B cell (primary cell): ENCODE measurements at regions not wholly inside any gene's neighbourhood (a gene's known extent, or its start where the extent isn't known, plus 50 kb on each side); places are given as distances from the start of the nearest gene placed in this dataset.

ENCODE experiments used
- ATAC-seq: fragments of 200-7000 bp; cut with Tn5 transposase; one replicate; pipeline ENCODE4 v1.10.0; 2021; ENCODE audit warnings: low read depth, mild to moderate bottlenecking, moderate number of reproducible peaks, moderate library complexity
- CTCF ChIA-PET: fragments of 350-600 bp; sonication (Branson Sonifier 250); formaldehyde crosslinking; loops from one replicate; lab custom pipeline; 2021; ENCODE audit warnings: antibody characterized with exemption, inconsistent platforms; lab: Charles Lee
- POLR2A ChIA-PET: fragments of 350-600 bp; sonication (Branson Sonifier 250); formaldehyde crosslinking; loops from one replicate; lab custom pipeline; 2021; ENCODE audit warnings: antibody characterized with exemption; lab: Charles Lee
- DNase-seq: peaks from one replicate; pipeline ENCODE4 v3.0.0; 2013
- H2AFZ ChIP-seq: 2 replicates; pipeline ENCODE4 v1.6.1; 2012; ENCODE audit warnings: mild to moderate bottlenecking, low read depth, low read length; ENCODE audit not compliant: insufficient read depth, poor library complexity, severe bottlenecking
- H3K27ac ChIP-seq, 2 donors: 1 replicate in 1 of 2; 2 replicates in 1 of 2; pipeline ENCODE4 v1.5.1; 2012 to 2013; ENCODE audit warnings: low read length in 2 of 2, mild to moderate bottlenecking in 2 of 2, moderate library complexity in 1 of 2
- H3K27me3 ChIP-seq, 4 experiments: fragments of 200-600 bp in 1 of 4; sonication (generic) in 1 of 4; replicated peaks in 1 of 4; 1 replicate in 2 of 4; 2 replicates in 2 of 4; pipeline versions ENCODE4 v1.6.1 to v1.7.0; 2013 to 2016; ENCODE audit warnings: low read length in 3 of 4, mild to moderate bottlenecking in 2 of 4, mixed read lengths in 1 of 4, moderate library complexity in 1 of 4; ENCODE audit not compliant: insufficient read depth in 4 of 4, control insufficient read depth in 3 of 4; ENCODE audit errors: control extremely low read depth in 1 of 4
- H3K36me3 ChIP-seq, 2 experiments: replicated peaks in 1 of 2; 1 replicate in 1 of 2; 2 replicates in 1 of 2; pipeline versions ENCODE4 v1.6.1 to v1.7.1; 2013; ENCODE audit warnings: low read length in 1 of 2; ENCODE audit not compliant: insufficient read depth in 2 of 2, control insufficient read depth in 1 of 2; ENCODE audit errors: control extremely low read depth in 1 of 2, extremely low read depth in 1 of 2
- H3K4me1 ChIP-seq, 2 donors: fragments of 200-600 bp in 1 of 2; sonication (generic) in 1 of 2; 1 replicate in 1 of 2; 2 replicates in 1 of 2; pipeline versions ENCODE4 v1.5.1 to v1.6.1; 2013 to 2017; ENCODE audit warnings: low read length in 2 of 2; ENCODE audit not compliant: control insufficient read depth in 2 of 2, insufficient read depth in 2 of 2
- H3K4me2 ChIP-seq: replicated peaks from 2 replicates; pipeline ENCODE3; 2012; ENCODE audit warnings: mild to moderate bottlenecking, low read depth, low read length; ENCODE audit not compliant: poor library complexity, severe bottlenecking
- H3K4me3 ChIP-seq, 5 experiments: fragments of 200-600 bp in 1 of 5; sonication (generic) in 1 of 5; 1 replicate in 3 of 5; 2 replicates in 2 of 5; pipeline versions ENCODE4 v1.5.1 to v1.7.0; 2011 to 2016; ENCODE audit warnings: low read length in 4 of 5, mild to moderate bottlenecking in 4 of 5, low read depth in 2 of 5, control low read depth in 1 of 5, moderate library complexity in 1 of 5; ENCODE audit not compliant: insufficient read depth in 1 of 5; ENCODE audit errors: control extremely low read depth in 1 of 5, extremely low read depth in 1 of 5
- H3K79me2 ChIP-seq: fragments of 200-600 bp; sonication (generic); one replicate; pipeline ENCODE4 v1.6.0; 2016; ENCODE audit warnings: low read length; ENCODE audit not compliant: control insufficient read depth, insufficient read depth
- H3K9ac ChIP-seq: fragments of 200-600 bp; sonication (generic); 2 replicates; pipeline ENCODE4 v1.6.1; 2017; ENCODE audit warnings: mild to moderate bottlenecking, low read length, moderate library complexity
- H3K9me3 ChIP-seq, 3 donors: one replicate each; pipeline versions ENCODE4 v1.6.1 to v1.7.1; 2013; ENCODE audit warnings: low read length in 2 of 3; ENCODE audit not compliant: control insufficient read depth in 2 of 3, insufficient read depth in 1 of 3; ENCODE audit errors: control extremely low read depth in 1 of 3
- H4K20me1 ChIP-seq: 2 replicates; pipeline ENCODE4 v1.6.0; 2012; ENCODE audit warnings: mild to moderate bottlenecking, low read length; ENCODE audit not compliant: insufficient read depth, control insufficient read depth, poor library complexity, severe bottlenecking
- H3K27ac Mint-ChIP-seq: one replicate; pipeline ENCODE4 v1.8.0; 2021; ENCODE audit warnings: mixed read lengths
- H3K27me3 Mint-ChIP-seq: one replicate; pipeline ENCODE4 v1.8.0; 2021; ENCODE audit warnings: mixed read lengths
- H3K4me1 Mint-ChIP-seq: one replicate; pipeline ENCODE4 v1.8.0; 2021; ENCODE audit warnings: mixed read lengths
- H3K4me3 Mint-ChIP-seq: one replicate; pipeline ENCODE4 v1.8.0; 2021; ENCODE audit warnings: mixed read lengths
- H3K9me3 Mint-ChIP-seq: one replicate; pipeline ENCODE4 v1.8.0; 2022; ENCODE audit warnings: mixed read lengths; ENCODE audit not compliant: insufficient read depth
- EZH2 ChIP-seq: IDR thresholded peaks from 2 replicates; pipeline ENCODE4 v1.6.1; 2012; ENCODE audit warnings: borderline replicate concordance, low read depth, mild to moderate bottlenecking, moderate library complexity, low read length; ENCODE audit not compliant: insufficient read depth, poor library complexity, severe bottlenecking
- WGBS: methylation state at CpG from one replicate; pipeline ENCODE4 v1.1.5; 2013; ENCODE audit warnings: missing lambda C conversion rate; ENCODE audit not compliant: insufficient coverage; 5-methylcytosine and 5-hydroxymethylcytosine counted together
- intact Hi-C: fragments of 100-400 bp; cut with micrococcal nuclease; formaldehyde crosslinking; loops from one replicate; pipeline ENCODE4 v1.10.0; 2022
- TF ChIP-seq, protein P1 (sequence below): fragments of 200-600 bp; IDR thresholded peaks from one replicate; pipeline ENCODE4 v1.8.0; 2022; ENCODE audit warnings: antibody characterized with exemption, mild to moderate bottlenecking

DNA sequence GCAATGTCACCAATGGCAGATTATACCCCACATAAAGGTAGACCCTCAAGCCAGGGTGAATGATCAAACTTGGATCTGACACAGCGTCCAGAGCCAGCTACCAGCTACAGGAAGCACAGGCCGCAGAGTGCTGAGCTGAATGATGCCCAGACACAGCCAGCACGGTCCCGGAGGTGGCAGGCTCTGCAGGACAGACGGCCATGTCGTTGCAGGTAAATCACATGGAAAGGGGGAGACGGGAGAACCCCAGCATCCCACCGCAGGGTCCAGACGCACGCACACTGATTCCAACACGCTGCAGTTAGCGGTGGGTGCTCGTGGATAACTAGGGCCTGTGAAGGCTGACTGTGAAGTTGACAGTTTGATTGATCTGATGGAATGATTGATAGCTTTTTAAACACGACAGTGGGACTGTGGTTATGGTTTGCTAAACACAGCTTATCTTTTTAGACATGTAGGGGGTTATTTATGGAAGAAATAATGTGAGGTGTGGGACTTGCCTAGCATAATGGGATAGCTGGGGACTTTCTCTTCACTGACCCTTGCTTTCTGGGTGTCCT lies 228.5 kb downstream of the ERMARD start:
- Histone ChIP-seq H4K20me1 (no peaks in the 10 kb centered on the region), H3K9me3 (no peaks in the 10 kb centered on the region), H2AFZ (no peak overlapping the region), H3K4me3 (no peak overlapping the region), H3K4me1 (no peaks in the 10 kb centered on the region), H3K9ac (no peak overlapping the region), H3K4me2 (no peak overlapping the region), H3K36me3 (no peaks in the 10 kb centered on the region), H3K27me3 (no peaks in the 10 kb centered on the region), H3K27ac (no peak overlapping the region), H3K79me2 (no peaks in the 10 kb centered on the region)
- ChIA-PET CTCF (no interaction called here), POLR2A (no interaction called here)
- H3K4me1 Mint-ChIP-seq = no peaks in the 10 kb centered on the region
- no peak for ATAC-seq
- TF ChIP-seq EZH2 = no peak
- TF ChIP-seq, protein P1, sequence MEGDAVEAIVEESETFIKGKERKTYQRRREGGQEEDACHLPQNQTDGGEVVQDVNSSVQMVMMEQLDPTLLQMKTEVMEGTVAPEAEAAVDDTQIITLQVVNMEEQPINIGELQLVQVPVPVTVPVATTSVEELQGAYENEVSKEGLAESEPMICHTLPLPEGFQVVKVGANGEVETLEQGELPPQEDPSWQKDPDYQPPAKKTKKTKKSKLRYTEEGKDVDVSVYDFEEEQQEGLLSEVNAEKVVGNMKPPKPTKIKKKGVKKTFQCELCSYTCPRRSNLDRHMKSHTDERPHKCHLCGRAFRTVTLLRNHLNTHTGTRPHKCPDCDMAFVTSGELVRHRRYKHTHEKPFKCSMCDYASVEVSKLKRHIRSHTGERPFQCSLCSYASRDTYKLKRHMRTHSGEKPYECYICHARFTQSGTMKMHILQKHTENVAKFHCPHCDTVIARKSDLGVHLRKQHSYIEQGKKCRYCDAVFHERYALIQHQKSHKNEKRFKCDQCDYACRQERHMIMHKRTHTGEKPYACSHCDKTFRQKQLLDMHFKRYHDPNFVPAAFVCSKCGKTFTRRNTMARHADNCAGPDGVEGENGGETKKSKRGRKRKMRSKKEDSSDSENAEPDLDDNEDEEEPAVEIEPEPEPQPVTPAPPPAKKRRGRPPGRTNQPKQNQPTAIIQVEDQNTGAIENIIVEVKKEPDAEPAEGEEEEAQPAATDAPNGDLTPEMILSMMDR = no peak
- H3K27me3 Mint-ChIP-seq = peaks cover 5% of the 10 kb centered on the region
- no peak for DNase-seq
- no peaks in the 10 kb centered on the region for H3K9me3 Mint-ChIP-seq
- no peak overlapping the region for H3K27ac Mint-ChIP-seq
- 89% methylated on average over 14 of the region's 14 CpGs for WGBS
- H3K4me3 Mint-ChIP-seq = no peak overlapping the region
- intact Hi-C loops = no loop called here

DNA sequence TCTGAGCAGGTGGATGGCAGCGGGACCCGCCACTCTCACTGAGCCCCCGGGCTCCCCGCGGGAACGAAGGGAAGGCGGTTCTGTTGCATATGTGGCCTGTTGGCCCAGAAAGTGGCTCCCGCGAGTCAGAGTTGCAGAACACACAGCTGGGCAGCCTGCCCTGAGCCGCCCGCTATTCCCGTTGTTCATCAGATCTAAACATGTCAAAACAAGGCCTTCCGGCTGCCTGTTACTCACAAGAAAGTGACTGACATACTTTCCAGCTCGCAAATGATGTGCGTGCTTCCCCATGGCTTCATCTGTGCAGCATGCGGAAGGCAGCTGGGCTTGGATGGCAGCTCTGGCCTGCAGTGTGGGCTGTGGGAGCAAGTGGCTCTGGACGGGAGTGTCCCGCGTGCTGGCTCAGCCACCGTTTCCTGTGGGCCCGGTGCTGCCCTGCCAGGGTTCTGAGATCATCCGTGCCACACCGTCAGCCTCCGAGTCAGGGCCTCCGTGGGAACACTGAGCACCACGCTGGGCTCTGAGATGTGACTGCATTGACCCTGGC lies 227.3 kb downstream of the ERMARD start:
- Histone ChIP-seq H3K27ac (no peak overlapping the region), H3K4me2 (no peak overlapping the region), H3K27me3 (no peaks in the 10 kb centered on the region), H3K9ac (no peak overlapping the region), H4K20me1 (no peaks in the 10 kb centered on the region), H2AFZ (no peak overlapping the region), H3K4me1 (no peaks in the 10 kb centered on the region), H3K4me3 (no peak overlapping the region), H3K9me3 (no peaks in the 10 kb centered on the region), H3K79me2 (no peaks in the 10 kb centered on the region), H3K36me3 (no peaks in the 10 kb centered on the region)
- no peak for TF ChIP-seq EZH2
- TF ChIP-seq, protein P1 = no peak
- no peak overlapping the region for H3K27ac Mint-ChIP-seq
- 87% methylated on average over 26 of the region's 26 CpGs for WGBS
- ATAC-seq (no peak), DNase-seq (no peak)
- H3K4me3 Mint-ChIP-seq = no peak overlapping the region
- ChIA-PET POLR2A (no interaction called here), CTCF (interaction anchor here (0.9 kb wide), 1 partner anchor 12 kb away, joined by 3 read pairs; no protein-coding TSS in a partner anchor)
- H3K27me3 Mint-ChIP-seq = peaks cover 8% of the 10 kb centered on the region
- H3K4me1 Mint-ChIP-seq = no peaks in the 10 kb centered on the region
- intact Hi-C loops = no loop called here
- no peaks in the 10 kb centered on the region for H3K9me3 Mint-ChIP-seq
